ENCODE measurements at regions not wholly inside any gene's neighbourhood (a gene's known extent, or its start where the extent isn't known, plus 50 kb on each side); places are given as distances from the start of the nearest gene placed in this dataset.

DNA sequence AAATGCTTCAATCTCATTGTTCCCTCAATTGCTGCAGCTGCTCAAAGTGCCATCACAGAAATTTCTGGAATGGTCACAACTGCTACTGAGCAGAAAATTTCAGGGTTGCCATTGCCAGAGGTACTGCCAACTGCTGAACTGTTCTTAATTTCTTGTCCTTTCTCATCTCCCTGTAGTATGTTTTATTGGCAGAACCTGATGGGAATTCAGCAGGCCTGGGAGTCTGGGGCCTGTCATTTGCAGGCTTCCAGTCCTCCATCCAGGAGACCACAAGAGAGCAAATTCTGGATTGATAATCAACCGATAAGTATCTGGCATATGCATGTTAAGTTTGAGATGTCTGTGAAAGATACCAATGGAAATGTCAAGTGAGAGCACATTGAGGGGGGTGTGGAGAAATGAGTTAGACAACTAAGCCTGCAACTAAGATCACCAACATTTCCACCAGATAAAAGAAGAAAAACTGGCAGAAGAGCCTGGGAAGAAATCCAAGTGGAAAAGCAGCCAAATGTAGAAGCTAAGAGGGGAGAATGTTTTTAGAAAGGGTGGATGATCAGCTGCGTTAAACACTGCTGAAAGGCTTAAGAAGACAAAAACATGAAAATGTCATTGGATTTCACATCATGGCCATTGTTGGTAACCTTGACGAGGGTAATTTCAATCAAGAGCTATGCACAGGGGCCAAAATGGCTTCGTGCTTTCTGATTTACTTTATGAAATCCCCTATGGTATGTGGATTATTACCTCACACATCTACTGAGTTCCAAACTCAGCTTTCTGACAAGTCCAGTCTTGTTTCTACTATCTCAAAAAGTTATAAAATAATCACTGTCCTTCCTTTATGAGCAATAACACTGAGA, 648.1 kb downstream of the PLPP3 start:
- Histone ChIP-seq H3K4me3 (ENCODE audit: insufficient read depth, low read depth, low read length, poor library complexity, severe bottlenecking) (no peak overlapping the region), H3K27me3 (replicated peaks; ENCODE audit: control insufficient read depth, insufficient read depth, low read length, poor library complexity, severe bottlenecking) (no peaks in the 10 kb centered on the region), H3K36me3 (ENCODE audit: control insufficient read depth, insufficient read depth, low read length) (no peaks in the 10 kb centered on the region), H3K9me3 (ENCODE audit: control insufficient read depth, low read length) (no peaks in the 10 kb centered on the region), H3K4me1 (ENCODE audit: control insufficient read depth, insufficient read depth, low read length, poor library complexity, severe bottlenecking) (no peaks in the 10 kb centered on the region), H3K27ac (ENCODE audit: insufficient read depth, low read length, poor library complexity, severe bottlenecking) (no peak overlapping the region)
- no peak for DNase-seq

DNA sequence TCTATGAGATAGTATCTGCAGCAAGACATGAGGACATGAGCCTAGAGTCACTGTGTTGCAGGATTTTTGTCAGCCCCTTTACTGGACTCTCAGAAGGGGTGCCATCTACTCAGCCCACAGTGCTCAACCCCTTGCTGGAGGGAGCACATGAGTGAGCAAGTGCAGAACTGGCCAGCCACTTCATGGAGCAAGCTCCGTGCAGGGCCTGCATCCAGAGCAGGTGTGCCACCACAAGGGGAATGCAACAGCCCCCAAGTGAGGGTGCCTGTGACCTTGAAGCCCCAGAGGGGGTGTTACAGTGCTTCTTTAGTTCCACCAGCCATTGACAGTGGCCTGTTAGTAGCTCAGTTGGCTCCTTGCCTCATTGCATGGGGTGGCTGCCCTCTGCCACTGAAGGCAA, 649.7 kb downstream of the PLPP3 start:
- Histone ChIP-seq H3K36me3 (ENCODE audit: control insufficient read depth, insufficient read depth, low read length) (no peaks in the 10 kb centered on the region), H3K27me3 (replicated peaks; ENCODE audit: control insufficient read depth, insufficient read depth, low read length, poor library complexity, severe bottlenecking) (no peaks in the 10 kb centered on the region), H3K4me3 (ENCODE audit: insufficient read depth, low read depth, low read length, poor library complexity, severe bottlenecking) (no peak overlapping the region), H3K27ac (ENCODE audit: insufficient read depth, low read length, poor library complexity, severe bottlenecking) (no peak overlapping the region), H3K4me1 (ENCODE audit: control insufficient read depth, insufficient read depth, low read length, poor library complexity, severe bottlenecking) (no peaks in the 10 kb centered on the region), H3K9me3 (ENCODE audit: control insufficient read depth, low read length) (no peaks in the 10 kb centered on the region)
- no peak for DNase-seq

DNA sequence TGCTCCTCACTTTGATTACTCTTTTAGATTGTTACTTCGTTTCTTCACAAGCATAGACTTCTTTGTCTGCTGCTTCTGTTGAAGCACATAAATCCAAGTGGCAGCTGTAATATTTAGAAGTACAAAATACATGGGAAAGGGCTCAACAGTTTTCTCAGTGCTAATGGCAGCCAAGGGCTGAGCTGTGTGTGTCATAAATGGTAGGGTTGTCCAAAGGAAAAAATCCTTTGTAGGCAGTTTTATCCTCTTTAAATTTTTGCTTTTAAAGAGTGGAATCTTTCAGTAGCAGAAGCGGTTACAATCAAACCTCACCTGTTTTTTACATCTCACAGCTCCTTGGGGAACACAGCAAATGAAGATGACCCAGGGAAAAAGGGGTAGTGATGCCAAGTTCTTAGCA, 650.8 kb downstream of the PLPP3 start:
- Histone ChIP-seq H3K9me3 (ENCODE audit: control insufficient read depth, low read length) (no peaks in the 10 kb centered on the region), H3K27me3 (replicated peaks; ENCODE audit: control insufficient read depth, insufficient read depth, low read length, poor library complexity, severe bottlenecking) (no peaks in the 10 kb centered on the region), H3K27ac (ENCODE audit: insufficient read depth, low read length, poor library complexity, severe bottlenecking) (no peak overlapping the region), H3K36me3 (ENCODE audit: control insufficient read depth, insufficient read depth, low read length) (no peaks in the 10 kb centered on the region), H3K4me3 (ENCODE audit: insufficient read depth, low read depth, low read length, poor library complexity, severe bottlenecking) (no peak overlapping the region), H3K4me1 (ENCODE audit: control insufficient read depth, insufficient read depth, low read length, poor library complexity, severe bottlenecking) (no peaks in the 10 kb centered on the region)
- DNase-seq: no peak

DNA sequence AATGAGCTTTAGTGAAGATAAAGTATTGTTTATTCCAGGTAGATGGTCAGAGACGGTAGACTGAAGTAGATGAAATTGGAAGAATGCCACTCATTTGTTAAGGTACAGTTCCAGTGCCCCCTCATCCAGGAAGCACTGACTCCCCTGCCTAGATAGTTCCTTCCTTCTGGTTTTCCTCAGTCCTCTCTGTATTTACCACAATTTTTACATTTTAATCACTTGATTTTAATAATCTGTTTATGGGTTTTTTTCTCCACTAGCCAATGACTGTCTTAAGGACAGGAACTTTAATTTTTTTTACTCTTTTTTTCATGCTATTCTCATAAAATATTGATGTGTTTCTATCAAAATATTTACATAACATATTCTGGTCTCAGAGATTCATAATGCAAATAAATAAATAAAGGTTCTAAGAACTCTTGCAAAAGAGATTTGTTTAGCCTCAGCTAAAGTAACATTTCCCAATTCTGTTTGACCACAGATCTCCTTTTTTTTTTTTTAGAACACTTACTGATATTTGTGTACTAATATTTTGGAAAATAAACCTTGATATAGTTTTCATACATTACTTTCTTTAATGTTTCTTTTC, 651.6 kb downstream of the PLPP3 start:
- H3K36me3 ChIP-seq (ENCODE audit: control insufficient read depth, insufficient read depth, low read length): no peaks in the 10 kb centered on the region
- no peaks in the 10 kb centered on the region for H3K27me3 ChIP-seq (replicated peaks; ENCODE audit: control insufficient read depth, insufficient read depth, low read length, poor library complexity, severe bottlenecking)

DNA sequence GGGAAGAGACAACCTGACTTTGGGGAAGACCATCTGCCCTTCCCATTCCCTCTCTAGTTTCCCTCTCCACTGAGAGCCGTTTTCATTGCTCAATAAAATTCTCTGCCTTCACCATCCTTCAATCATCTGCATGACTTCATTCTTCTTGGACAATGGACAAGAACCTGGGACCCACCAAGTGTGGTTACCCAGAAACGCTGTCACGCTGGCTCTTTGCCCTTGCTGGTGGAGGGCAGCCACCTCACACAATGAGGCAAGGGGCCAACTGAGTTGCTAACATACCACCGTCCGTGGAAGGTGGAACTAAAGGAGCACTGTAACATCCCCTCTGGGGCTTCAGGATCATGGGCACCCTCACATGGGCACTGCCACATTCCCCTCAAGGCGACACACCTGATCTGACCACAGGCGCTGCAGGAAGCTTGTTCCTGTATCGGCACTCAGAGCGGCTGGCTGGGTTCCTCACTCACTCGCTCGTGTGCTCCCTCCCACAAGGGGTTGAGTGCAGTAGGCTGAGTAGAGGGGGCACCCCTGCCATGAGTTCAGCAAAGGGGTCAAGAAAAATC, 652.4 kb downstream of the PLPP3 start:
- Histone ChIP-seq H3K9me3 (ENCODE audit: control insufficient read depth, low read length) (no peaks in the 10 kb centered on the region), H3K4me1 (ENCODE audit: control insufficient read depth, insufficient read depth, low read length, poor library complexity, severe bottlenecking) (no peaks in the 10 kb centered on the region), H3K36me3 (ENCODE audit: control insufficient read depth, insufficient read depth, low read length) (no peaks in the 10 kb centered on the region), H3K27me3 (replicated peaks; ENCODE audit: control insufficient read depth, insufficient read depth, low read length, poor library complexity, severe bottlenecking) (no peaks in the 10 kb centered on the region), H3K27ac (ENCODE audit: insufficient read depth, low read length, poor library complexity, severe bottlenecking) (no peak overlapping the region), H3K4me3 (ENCODE audit: insufficient read depth, low read depth, low read length, poor library complexity, severe bottlenecking) (no peak overlapping the region)
- no peak for DNase-seq

More for the DNA sequence above, 651.6 kb downstream of the PLPP3 start:
- no peak for DNase-seq
- H3K9me3 ChIP-seq (ENCODE audit: control insufficient read depth, low read length): no peaks in the 10 kb centered on the region
- H3K4me3 ChIP-seq (ENCODE audit: insufficient read depth, low read depth, low read length, poor library complexity, severe bottlenecking): no peak overlapping the region
- H3K4me1 ChIP-seq (ENCODE audit: control insufficient read depth, insufficient read depth, low read length, poor library complexity, severe bottlenecking): no peaks in the 10 kb centered on the region
- H3K27ac ChIP-seq (ENCODE audit: insufficient read depth, low read length, poor library complexity, severe bottlenecking): no peak overlapping the region

DNA sequence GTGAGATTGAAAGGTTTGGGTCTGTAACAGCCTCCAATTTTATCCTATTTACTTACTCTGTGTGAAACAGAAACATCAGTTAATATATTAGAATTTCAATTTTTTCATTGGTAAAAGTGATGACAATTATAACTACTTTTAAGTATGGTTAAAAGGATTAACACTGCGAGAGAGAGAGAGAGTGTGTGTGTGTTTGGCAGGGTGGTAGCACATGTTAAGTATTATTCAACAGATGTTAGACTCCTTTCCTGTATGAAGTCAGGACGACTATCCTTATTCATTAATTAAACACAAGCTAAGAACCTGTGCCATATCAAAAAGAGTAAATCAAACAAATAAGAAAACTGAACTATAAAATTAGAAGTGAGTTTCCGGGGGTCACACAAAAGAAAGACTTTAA, 662.5 kb downstream of the PLPP3 start:
- H3K4me1 ChIP-seq (ENCODE audit: control insufficient read depth, insufficient read depth, low read length, poor library complexity, severe bottlenecking): no peaks in the 10 kb centered on the region
- no peak overlapping the region for H3K4me3 ChIP-seq (ENCODE audit: insufficient read depth, low read depth, low read length, poor library complexity, severe bottlenecking)
- no peaks in the 10 kb centered on the region for H3K27me3 ChIP-seq (replicated peaks; ENCODE audit: control insufficient read depth, insufficient read depth, low read length, poor library complexity, severe bottlenecking)
- no peak for DNase-seq
- no peak overlapping the region for H3K27ac ChIP-seq (ENCODE audit: insufficient read depth, low read length, poor library complexity, severe bottlenecking)
- no peaks in the 10 kb centered on the region for H3K9me3 ChIP-seq (ENCODE audit: control insufficient read depth, low read length)
- H3K36me3 ChIP-seq (ENCODE audit: control insufficient read depth, insufficient read depth, low read length): no peaks in the 10 kb centered on the region

DNA sequence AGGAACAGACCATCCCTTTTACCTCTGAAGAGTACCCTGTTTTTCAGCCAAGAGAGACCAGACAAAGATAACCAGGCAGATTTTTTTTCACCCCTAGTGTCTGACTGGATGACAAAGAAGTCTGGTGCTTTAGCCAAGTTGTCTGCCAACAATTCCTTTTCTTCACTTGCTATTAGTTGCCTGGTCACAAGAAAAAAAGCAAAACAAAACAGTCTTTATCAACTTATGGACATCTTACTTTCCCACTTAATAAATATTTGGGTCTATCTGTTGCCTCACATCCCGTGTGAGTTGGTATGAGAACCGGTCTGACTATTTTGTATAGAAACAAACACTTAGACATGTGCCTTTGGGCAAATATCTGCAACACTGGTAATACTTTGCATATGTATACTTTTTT, 662.9 kb downstream of the PLPP3 start:
- no peaks in the 10 kb centered on the region for H3K27me3 ChIP-seq (replicated peaks; ENCODE audit: control insufficient read depth, insufficient read depth, low read length, poor library complexity, severe bottlenecking)
- no peak overlapping the region for H3K4me3 ChIP-seq (ENCODE audit: insufficient read depth, low read depth, low read length, poor library complexity, severe bottlenecking)
- no peak overlapping the region for H3K27ac ChIP-seq (ENCODE audit: insufficient read depth, low read length, poor library complexity, severe bottlenecking)
- no peaks in the 10 kb centered on the region for H3K36me3 ChIP-seq (ENCODE audit: control insufficient read depth, insufficient read depth, low read length)
- H3K4me1 ChIP-seq (ENCODE audit: control insufficient read depth, insufficient read depth, low read length, poor library complexity, severe bottlenecking): no peaks in the 10 kb centered on the region
- no peaks in the 10 kb centered on the region for H3K9me3 ChIP-seq (ENCODE audit: control insufficient read depth, low read length)
- no peak for DNase-seq

DNA sequence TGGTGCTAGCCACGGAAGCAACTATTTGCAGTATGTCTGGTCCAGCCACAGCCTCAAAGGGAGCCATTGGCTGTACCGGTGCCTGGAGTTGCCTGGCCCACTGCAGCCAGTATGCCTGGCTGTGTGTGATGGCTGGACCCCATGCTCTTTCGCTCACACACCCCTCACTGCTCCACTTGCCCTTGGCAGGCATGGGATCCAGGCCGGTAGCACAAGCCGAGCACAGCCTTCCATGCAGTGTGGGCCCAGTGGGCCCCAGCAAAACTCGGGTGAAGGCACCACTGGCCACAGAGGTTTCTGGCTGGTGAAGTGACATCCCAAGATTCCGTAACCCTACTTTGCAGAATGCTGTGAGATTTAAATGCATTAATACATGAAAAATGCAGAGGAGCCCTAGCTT, 665.8 kb downstream of the PLPP3 start:
- no peak for DNase-seq
- Histone ChIP-seq H3K27me3 (replicated peaks; ENCODE audit: control insufficient read depth, insufficient read depth, low read length, poor library complexity, severe bottlenecking) (no peaks in the 10 kb centered on the region), H3K36me3 (ENCODE audit: control insufficient read depth, insufficient read depth, low read length) (no peaks in the 10 kb centered on the region), H3K4me1 (ENCODE audit: control insufficient read depth, insufficient read depth, low read length, poor library complexity, severe bottlenecking) (no peaks in the 10 kb centered on the region), H3K4me3 (ENCODE audit: insufficient read depth, low read depth, low read length, poor library complexity, severe bottlenecking) (no peak overlapping the region), H3K9me3 (ENCODE audit: control insufficient read depth, low read length) (no peaks in the 10 kb centered on the region), H3K27ac (ENCODE audit: insufficient read depth, low read length, poor library complexity, severe bottlenecking) (no peak overlapping the region)

DNA sequence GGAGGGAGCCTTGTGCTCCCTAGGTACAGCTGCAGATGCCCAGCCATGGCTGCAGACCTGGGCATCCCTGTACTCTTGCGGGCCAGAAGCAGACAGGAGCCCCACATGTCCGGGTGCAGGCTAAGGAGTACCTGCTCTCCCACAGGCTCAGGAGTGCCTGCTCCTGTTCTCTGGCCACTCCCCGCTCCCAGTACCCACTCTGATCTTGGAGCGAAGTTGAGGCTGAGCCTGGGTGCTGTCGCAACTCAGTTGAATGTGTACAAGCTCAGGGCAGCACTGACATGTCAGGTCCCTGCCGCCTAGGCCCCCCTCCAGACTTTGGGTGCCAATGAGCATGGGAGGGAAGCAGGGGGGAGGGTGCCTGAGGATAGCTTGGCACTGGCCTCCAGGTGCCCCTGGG, 666.9 kb downstream of the PLPP3 start:
- H3K4me1 ChIP-seq (ENCODE audit: control insufficient read depth, insufficient read depth, low read length, poor library complexity, severe bottlenecking): no peaks in the 10 kb centered on the region
- no peak for DNase-seq
- H3K27me3 ChIP-seq (replicated peaks; ENCODE audit: control insufficient read depth, insufficient read depth, low read length, poor library complexity, severe bottlenecking): no peaks in the 10 kb centered on the region
- no peaks in the 10 kb centered on the region for H3K36me3 ChIP-seq (ENCODE audit: control insufficient read depth, insufficient read depth, low read length)
- no peak overlapping the region for H3K27ac ChIP-seq (ENCODE audit: insufficient read depth, low read length, poor library complexity, severe bottlenecking)
- H3K9me3 ChIP-seq (ENCODE audit: control insufficient read depth, low read length): no peaks in the 10 kb centered on the region
- no peak overlapping the region for H3K4me3 ChIP-seq (ENCODE audit: insufficient read depth, low read depth, low read length, poor library complexity, severe bottlenecking)

DNA sequence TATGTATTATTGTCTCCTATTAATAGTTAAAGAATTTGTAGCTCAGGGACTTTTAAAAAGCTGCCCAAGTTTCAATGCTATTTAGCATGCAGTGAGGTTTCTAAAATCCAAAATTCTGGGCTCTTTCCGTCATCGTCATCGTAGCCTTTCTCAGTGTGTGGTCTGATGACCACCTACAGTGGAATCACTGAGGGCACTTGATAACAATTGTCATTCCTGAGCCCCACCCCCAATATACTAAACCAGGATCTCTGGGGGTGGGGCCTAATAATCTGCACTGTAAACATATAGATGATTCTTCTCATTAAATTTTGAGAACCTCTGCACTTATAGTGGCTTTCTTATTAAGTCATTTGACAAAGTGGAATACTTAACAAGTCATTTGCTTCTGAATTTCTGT, 674.8 kb downstream of the PLPP3 start:
- H3K36me3 ChIP-seq (ENCODE audit: control insufficient read depth, insufficient read depth, low read length): no peaks in the 10 kb centered on the region
- H3K27ac ChIP-seq (ENCODE audit: insufficient read depth, low read length, poor library complexity, severe bottlenecking): no peak overlapping the region
- no peaks in the 10 kb centered on the region for H3K9me3 ChIP-seq (ENCODE audit: control insufficient read depth, low read length)
- no peaks in the 10 kb centered on the region for H3K27me3 ChIP-seq (replicated peaks; ENCODE audit: control insufficient read depth, insufficient read depth, low read length, poor library complexity, severe bottlenecking)
- H3K4me3 ChIP-seq (ENCODE audit: insufficient read depth, low read depth, low read length, poor library complexity, severe bottlenecking): no peak overlapping the region
- DNase-seq: no peak
- no peaks in the 10 kb centered on the region for H3K4me1 ChIP-seq (ENCODE audit: control insufficient read depth, insufficient read depth, low read length, poor library complexity, severe bottlenecking)
